SK-N-SH treated with all-trans-retinoic acid at 6 μM for 48 hours (cell line): ENCODE measurements at regions not wholly inside any gene's neighbourhood (a gene's known extent, or its start where the extent isn't known, plus 50 kb on each side); places are given as distances from the start of the nearest gene placed in this dataset.

ENCODE experiments used
- BACH2 ChIP-seq: fragments of 250-450 bp; sonication (Bioruptor Pico); IDR thresholded peaks from 2 replicates; pipeline ENCODE4 v1.9.0; 2021; ENCODE audit warnings: mild to moderate bottlenecking, borderline replicate concordance
- CREB5 ChIP-seq: fragments of 250-450 bp; sonication (Bioruptor Pico); IDR thresholded peaks from 2 replicates; pipeline ENCODE4 v1.5.1; 2020; ENCODE audit warnings: low read depth, mild to moderate bottlenecking, moderate library complexity
- CSRNP3 ChIP-seq: fragments of 250-450 bp; sonication (Bioruptor Pico); IDR thresholded peaks from 2 replicates; pipeline ENCODE4 v1.5.1; 2021; ENCODE audit warnings: mild to moderate bottlenecking, moderate library complexity
- ZFP3 ChIP-seq: fragments of 250-450 bp; sonication (Bioruptor Pico); IDR thresholded peaks from 2 replicates; pipeline ENCODE4 v1.5.0; 2020; ENCODE audit warnings: mild to moderate bottlenecking, moderate library complexity
- ZNF70 ChIP-seq: fragments of 450-650 bp; formaldehyde crosslinking; IDR thresholded peaks from 2 replicates; pipeline ENCODE4 v1.5.0; 2020; ENCODE audit warnings: mild to moderate bottlenecking, moderate library complexity

GRCh38 chr2:120447127-120447785 is 101.3 kb downstream of the INHBB start:
- TF ChIP-seq ZFP3 (CRISPR knock-in tag) (no peak), ZNF70 (no peak), BACH2 (CRISPR knock-in tag) (no peak), CSRNP3 (CRISPR knock-in tag) (no peak), CREB5 (no peak)
